ENCODE measurements at regions not wholly inside any gene's neighbourhood (a gene's known extent, or its start where the extent isn't known, plus 50 kb on each side); places are given as distances from the start of the nearest gene placed in this dataset.

DNA sequence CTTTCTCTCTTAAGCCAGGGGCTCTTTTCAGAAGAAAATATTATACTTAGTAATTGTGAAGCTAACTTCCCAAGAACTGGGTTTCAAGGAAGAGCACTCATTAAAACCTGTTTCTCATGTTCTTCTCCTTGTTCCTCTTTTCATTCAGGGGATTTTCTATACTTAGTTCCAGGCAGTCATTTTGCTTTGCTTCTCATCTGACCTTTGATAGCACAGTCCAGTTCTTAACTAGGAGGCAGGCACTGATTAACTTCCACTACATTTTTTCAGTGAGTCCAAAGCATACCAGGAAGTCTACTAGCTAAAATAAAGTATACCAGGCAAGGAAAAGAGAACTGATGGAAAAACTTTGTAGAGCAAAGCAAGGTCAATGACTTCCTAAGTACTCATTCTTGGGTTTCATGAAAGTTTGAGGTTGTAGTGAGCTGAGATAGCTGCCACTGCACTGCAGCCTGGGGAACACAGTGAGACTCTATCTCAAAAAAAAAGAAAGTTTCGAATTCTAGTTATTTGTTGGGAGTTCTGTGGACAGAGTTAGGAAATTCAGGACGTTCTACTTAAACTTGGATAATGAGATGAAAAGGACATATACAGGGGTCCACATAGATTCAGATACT, 190.1 kb upstream of the HS3ST1 start:
- intact Hi-C loops (cut with micrococcal nuclease): no loop called here

GRCh38 chr4:11616856-11617255, 188.2 kb upstream of the HS3ST1 start:
- ChIA-PET CTCF (no interaction called here), POLR2A (no interaction called here)
- no peak overlapping the region for H3K4me3 Mint-ChIP-seq
- Histone ChIP-seq H4K20me1 (ENCODE audit: control insufficient read depth, insufficient read depth, low read length, poor library complexity, severe bottlenecking) (no peaks in the 10 kb centered on the region), H3K27ac (ENCODE audit: low read length in 2 of 2) (no peak overlapping the region), H3K4me3 (ENCODE audit: control extremely low read depth in 1 of 5, extremely low read depth in 1 of 5, insufficient read depth in 1 of 5, low read depth in 2 of 5, low read length in 4 of 5) (no peak overlapping the region), H3K4me1 (ENCODE audit: control insufficient read depth in 2 of 2, insufficient read depth in 2 of 2, low read length in 2 of 2) (peaks cover 0 to 5% of the 10 kb centered on the region in 2 donors), H3K36me3 (replicated peaks in 1 of 2; ENCODE audit: control extremely low read depth in 1 of 2, control insufficient read depth in 1 of 2, extremely low read depth in 1 of 2, insufficient read depth in 2 of 2, low read length in 1 of 2) (no peaks in the 10 kb centered on the region), H3K4me2 (replicated peaks; ENCODE audit: low read depth, low read length, poor library complexity, severe bottlenecking) (no peak overlapping the region), H3K9me3 (ENCODE audit: control extremely low read depth in 1 of 3, control insufficient read depth in 2 of 3, insufficient read depth in 1 of 3, low read length in 2 of 3) (no peaks in the 10 kb centered on the region), H3K27me3 (replicated peaks in 1 of 4; ENCODE audit: control extremely low read depth in 1 of 4, control insufficient read depth in 3 of 4, insufficient read depth in 4 of 4, low read length in 3 of 4) (no peaks in the 10 kb centered on the region), H3K79me2 (ENCODE audit: control insufficient read depth, insufficient read depth, low read length) (no peaks in the 10 kb centered on the region), H2AFZ (ENCODE audit: insufficient read depth, low read depth, low read length, poor library complexity, severe bottlenecking) (no peak overlapping the region), H3K9ac (ENCODE audit: low read length) (no peak overlapping the region)
- H3K4me1 Mint-ChIP-seq: peaks cover 8% of the 10 kb centered on the region
- DNase-seq (no peak), ATAC-seq (ENCODE audit: low read depth) (no peak)
- H3K9me3 Mint-ChIP-seq (ENCODE audit: insufficient read depth): no peaks in the 10 kb centered on the region
- H3K27ac Mint-ChIP-seq: no peak overlapping the region
- H3K27me3 Mint-ChIP-seq: no peaks in the 10 kb centered on the region
- intact Hi-C loops (cut with micrococcal nuclease): no loop called here
- 97% methylated on average over 3 of the region's 4 CpGs for WGBS (ENCODE audit: insufficient coverage)
- TF ChIP-seq, protein P1, sequence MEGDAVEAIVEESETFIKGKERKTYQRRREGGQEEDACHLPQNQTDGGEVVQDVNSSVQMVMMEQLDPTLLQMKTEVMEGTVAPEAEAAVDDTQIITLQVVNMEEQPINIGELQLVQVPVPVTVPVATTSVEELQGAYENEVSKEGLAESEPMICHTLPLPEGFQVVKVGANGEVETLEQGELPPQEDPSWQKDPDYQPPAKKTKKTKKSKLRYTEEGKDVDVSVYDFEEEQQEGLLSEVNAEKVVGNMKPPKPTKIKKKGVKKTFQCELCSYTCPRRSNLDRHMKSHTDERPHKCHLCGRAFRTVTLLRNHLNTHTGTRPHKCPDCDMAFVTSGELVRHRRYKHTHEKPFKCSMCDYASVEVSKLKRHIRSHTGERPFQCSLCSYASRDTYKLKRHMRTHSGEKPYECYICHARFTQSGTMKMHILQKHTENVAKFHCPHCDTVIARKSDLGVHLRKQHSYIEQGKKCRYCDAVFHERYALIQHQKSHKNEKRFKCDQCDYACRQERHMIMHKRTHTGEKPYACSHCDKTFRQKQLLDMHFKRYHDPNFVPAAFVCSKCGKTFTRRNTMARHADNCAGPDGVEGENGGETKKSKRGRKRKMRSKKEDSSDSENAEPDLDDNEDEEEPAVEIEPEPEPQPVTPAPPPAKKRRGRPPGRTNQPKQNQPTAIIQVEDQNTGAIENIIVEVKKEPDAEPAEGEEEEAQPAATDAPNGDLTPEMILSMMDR (IDR thresholded peaks at IDR 0.05): no peak
- TF ChIP-seq EZH2 (IDR thresholded peaks at IDR 0.05; ENCODE audit: borderline replicate concordance, insufficient read depth, low read depth, low read length, poor library complexity, severe bottlenecking): no peak

More for the DNA sequence above, 190.1 kb upstream of the HS3ST1 start:
- no peak overlapping the region for H3K9ac ChIP-seq (ENCODE audit: low read length)
- H3K79me2 ChIP-seq (ENCODE audit: control insufficient read depth, insufficient read depth, low read length): no peaks in the 10 kb centered on the region
- peaks cover 0 to 5% of the 10 kb centered on the region in 2 donors for H3K4me1 ChIP-seq (ENCODE audit: control insufficient read depth in 2 of 2, insufficient read depth in 2 of 2, low read length in 2 of 2)
- H3K4me2 ChIP-seq (replicated peaks; ENCODE audit: low read depth, low read length, poor library complexity, severe bottlenecking): no peak overlapping the region
- peak; percentile 5 for DNase-seq
- no peak for ATAC-seq (ENCODE audit: low read depth)
- H3K27me3 ChIP-seq (replicated peaks in 1 of 4; ENCODE audit: control extremely low read depth in 1 of 4, control insufficient read depth in 3 of 4, insufficient read depth in 4 of 4, low read length in 3 of 4): no peaks in the 10 kb centered on the region
- H3K27me3 Mint-ChIP-seq: no peaks in the 10 kb centered on the region
- H3K4me3 Mint-ChIP-seq: no peak overlapping the region
- H3K27ac ChIP-seq (ENCODE audit: low read length in 2 of 2): no peak overlapping the region
- ChIA-PET CTCF (no interaction called here), POLR2A (no interaction called here)
- no peaks in the 10 kb centered on the region for H3K9me3 Mint-ChIP-seq (ENCODE audit: insufficient read depth)
- H4K20me1 ChIP-seq (ENCODE audit: control insufficient read depth, insufficient read depth, low read length, poor library complexity, severe bottlenecking): no peaks in the 10 kb centered on the region
- H2AFZ ChIP-seq (ENCODE audit: insufficient read depth, low read depth, low read length, poor library complexity, severe bottlenecking): peak overlapping the region; percentile 39
- no peaks in the 10 kb centered on the region for H3K9me3 ChIP-seq (ENCODE audit: control extremely low read depth in 1 of 3, control insufficient read depth in 2 of 3, insufficient read depth in 1 of 3, low read length in 2 of 3)
- peaks cover 8% of the 10 kb centered on the region for H3K4me1 Mint-ChIP-seq
- 67% methylated on average over 1 of the region's 2 CpGs for WGBS (ENCODE audit: insufficient coverage)
- no peak overlapping the region for H3K27ac Mint-ChIP-seq
- no peaks in the 10 kb centered on the region for H3K36me3 ChIP-seq (replicated peaks in 1 of 2; ENCODE audit: control extremely low read depth in 1 of 2, control insufficient read depth in 1 of 2, extremely low read depth in 1 of 2, insufficient read depth in 2 of 2, low read length in 1 of 2)
- H3K4me3 ChIP-seq (ENCODE audit: control extremely low read depth in 1 of 5, extremely low read depth in 1 of 5, insufficient read depth in 1 of 5, low read depth in 2 of 5, low read length in 4 of 5): no peak overlapping the region
- TF ChIP-seq, protein P1 (IDR thresholded peaks at IDR 0.05): no peak
- no peak for TF ChIP-seq EZH2 (IDR thresholded peaks at IDR 0.05; ENCODE audit: borderline replicate concordance, insufficient read depth, low read depth, low read length, poor library complexity, severe bottlenecking)

Data from B cell (primary cell).